Esophagus mucosa (tissue), 1 donor: ENCODE measurements at regions not wholly inside any gene's neighbourhood (a gene's known extent, or its start where the extent isn't known, plus 50 kb on each side); places are given as distances from the start of the nearest gene placed in this dataset.
A peak's percentile ranks its signal among the peaks of the same experiment; 100 is the strongest.
"Not testable (repeated sequence)": the region's sequence is repeated elsewhere in the genome, so short reads cannot be mapped to it uniquely, and the experiment has no call there.

Experiments
- ATAC-seq: fragments of 200-7000 bp; cut with Tn5 transposase; one replicate; pipeline ENCODE4 v1.9.1; 2020
- donor health status: DM: yes; HTN: yes; CAD: no.

GRCh38 chr1:170377896-170378634, 153.9 kb upstream of the GORAB start:
- ATAC-seq, result no peak

- ATAC-seq, result no peak
Measured at GRCh38 chr1:170385750-170386149, 146.2 kb upstream of the GORAB start.

DNA sequence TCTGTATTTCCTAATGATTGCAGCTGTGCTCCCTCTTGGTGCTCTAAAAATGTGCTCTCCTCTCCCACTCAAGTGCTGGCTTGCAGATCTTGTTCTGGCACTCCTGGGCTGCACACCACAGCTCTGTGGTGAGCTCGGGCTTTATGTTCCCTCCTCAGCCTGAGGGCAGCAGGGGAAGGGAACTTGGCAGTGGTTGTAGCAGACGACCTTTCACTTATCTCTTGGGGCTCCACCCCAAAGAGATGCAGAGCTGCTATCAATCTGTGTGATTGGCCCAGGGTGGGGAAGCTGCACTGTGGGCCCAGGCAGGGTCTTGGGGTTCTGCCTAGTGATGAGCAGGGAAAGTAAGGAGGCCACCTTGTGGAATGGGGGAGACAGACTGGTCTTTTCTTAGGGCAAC, 143.5 kb upstream of the GORAB start:
- ATAC-seq, result peak; percentile 33

DNA sequence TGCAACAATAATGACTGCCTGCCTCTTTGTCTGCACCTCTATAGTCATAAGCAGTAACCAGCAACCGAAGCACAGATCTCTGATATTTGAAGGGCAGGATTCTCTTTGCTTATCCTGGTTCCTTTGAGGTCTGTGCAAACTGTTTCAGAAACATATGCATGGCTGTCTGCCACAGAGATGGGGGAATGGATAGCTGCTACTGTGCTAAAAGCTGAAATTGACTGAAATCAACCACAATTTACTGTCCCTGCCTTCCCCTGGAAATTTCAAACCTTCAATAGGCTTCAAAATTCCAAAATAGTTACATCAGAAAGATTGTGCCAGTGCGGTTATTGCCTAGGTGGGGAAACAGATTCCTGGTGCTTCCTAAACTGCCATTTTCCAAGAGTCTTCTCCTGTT, 136.8 kb upstream of the GORAB start:
- no peak for ATAC-seq

- ATAC-seq, result no peak
Measured at GRCh38 chr1:170397061-170397460, 134.9 kb upstream of the GORAB start.

- no peak for ATAC-seq
Measured at GRCh38 chr1:170402476-170403311, 129.3 kb upstream of the GORAB start.

GRCh38 chr1:170407138-170407537, 124.8 kb upstream of the GORAB start:
- ATAC-seq, result no peak

DNA sequence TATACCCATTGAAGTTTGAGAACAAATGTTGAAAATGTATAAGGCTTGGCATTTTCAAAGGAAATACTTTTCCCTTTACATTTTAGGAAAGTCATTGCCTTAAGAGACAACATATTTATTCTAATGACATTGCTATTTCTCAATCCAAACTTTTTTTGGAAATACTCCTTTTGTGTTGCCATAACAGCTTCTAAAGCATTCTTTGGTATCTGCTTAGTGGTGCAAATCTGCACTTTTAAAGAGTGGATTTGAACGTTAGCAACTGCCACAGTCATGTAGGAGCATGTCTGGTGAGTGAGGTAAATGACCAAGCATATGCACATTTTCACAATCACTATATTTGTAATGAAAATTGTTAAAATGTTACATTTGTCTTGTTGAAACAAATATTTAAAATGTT, 124.4 kb upstream of the GORAB start:
- ATAC-seq, result no peak

DNA sequence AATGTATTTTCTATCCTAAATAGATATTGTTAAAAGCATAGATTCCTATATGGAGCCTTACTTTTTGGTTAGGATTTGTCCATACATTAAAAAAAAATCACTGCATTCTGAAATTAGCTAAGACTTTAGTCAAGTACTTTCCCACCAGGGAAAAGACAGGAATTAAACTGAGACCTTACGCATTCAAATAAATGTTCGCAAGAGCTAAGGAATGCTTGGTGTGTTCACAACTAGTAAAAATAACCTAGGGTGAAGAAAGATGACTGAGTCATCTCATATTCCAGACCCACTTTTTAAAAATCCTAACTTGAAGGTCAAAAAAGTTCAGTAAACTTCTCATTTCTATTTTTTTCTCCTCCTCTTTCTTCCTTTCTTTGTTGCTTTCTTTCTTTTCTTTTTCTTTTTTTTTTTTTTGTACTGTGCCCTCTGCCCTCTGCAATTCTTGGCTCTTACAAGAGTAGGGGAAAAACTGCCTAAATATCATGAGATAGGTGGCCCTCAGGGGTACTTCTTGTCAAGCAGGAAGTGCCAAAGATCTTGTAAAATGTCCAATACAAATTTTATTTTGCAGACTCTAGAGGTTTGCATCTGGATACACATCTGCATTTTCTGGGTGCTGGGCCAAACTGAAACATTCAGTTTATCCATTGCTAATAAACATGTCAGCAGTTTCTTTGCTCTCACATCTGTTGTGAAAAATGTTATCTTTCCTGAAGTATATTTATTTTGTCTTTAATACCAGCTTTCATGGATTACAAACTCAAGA, 121.4 kb upstream of the GORAB start:
- ATAC-seq, result no peak

DNA sequence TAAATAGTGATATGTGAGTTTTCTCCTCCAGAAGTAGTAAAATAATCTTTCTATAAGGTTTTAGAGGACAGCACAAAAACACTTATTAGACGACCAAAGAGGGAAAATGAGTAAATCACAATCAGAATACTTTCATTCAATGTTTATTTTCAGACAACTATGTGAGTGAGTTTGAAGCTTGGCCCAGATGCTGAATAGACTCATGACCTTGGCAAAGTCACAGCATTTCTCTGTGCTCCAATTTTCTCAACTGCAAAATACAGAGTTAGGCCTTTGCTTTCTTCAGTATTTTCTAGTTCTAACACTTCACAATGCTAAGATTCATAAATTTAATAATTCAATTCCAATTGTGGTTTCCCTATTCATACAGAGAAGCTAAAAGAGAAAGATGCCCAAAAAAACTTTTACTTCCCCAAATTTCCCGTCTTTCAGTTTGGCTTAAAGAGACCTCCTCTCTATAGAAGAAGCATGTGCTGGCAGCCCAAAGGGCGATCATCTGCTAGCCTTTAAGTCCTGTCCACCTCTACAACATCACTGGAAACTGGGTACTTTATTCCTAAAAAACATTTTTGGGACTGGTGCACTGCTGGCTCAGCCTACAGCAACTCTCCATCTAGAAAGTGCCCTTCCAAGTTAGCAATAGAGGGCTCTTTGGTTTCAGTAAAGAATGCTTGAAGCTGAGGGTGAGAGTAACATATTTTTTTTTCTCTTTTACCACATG, 116.8 kb upstream of the GORAB start:
- no peak for ATAC-seq

GRCh38 chr1:170415710-170416372, 116.1 kb upstream of the GORAB start:
- no peak for ATAC-seq

DNA sequence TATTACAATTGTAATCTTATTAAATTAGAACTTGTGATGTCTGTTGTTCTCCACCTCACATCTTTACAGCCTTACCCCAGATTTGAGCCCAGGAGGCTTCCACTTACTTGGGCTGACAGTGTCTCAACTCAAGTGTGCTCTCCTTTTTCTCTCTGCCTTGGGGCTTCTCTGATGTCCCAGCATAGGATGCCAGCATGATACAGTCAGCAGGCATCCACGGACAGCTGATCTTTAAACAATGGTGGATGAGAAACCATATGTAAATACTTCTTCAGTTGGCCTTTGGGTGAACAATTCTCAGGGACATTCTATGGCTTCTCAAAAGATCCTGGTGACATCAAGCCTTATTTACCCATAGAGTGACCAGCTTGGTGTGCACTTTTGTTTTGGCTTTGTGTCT, 107.6 kb upstream of the GORAB start:
- no peak for ATAC-seq

GRCh38 chr1:170426596-170426995, 105.4 kb upstream of the GORAB start:
- no peak for ATAC-seq

DNA sequence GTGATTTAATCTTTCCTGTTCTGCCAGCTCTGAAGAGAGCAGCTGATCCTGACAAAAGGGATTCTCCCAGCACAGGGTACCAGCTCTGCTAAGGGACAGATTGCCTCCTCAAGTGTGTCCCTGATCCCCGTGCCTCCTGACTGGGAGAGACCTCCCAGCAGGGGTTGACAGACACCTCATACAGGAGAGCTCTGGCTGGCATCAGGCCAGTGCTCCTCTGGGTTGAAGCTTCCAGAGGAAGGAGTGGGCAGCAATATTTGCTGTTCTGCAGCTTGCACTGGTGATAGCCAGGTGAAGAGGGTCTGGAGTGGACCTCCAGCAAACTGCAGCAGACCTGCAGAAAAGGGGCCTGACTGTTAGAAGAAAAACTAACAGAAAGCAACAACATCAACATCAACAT, 105.0 kb upstream of the GORAB start:
- ATAC-seq, result not testable (repeated sequence)

- no peak for ATAC-seq
Measured at GRCh38 chr1:170436928-170437327, 95.0 kb upstream of the GORAB start.

DNA sequence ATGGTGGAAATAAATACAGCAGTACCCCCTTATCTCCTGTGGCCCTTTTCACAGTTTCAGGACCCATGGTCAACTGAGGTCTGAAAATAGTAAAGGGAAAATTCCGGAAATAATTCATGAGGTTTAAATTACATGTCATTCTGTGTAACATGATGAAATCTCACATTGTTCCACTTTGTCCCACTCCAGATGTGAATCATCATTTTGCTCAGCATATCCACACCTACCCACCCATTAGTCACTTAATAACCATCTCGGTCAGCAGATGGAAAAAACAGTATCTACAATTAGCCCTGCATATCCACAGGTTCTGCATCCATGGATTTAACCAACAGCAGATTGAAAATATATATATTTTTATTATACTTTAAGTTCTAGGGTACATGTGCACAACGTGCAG, 86.9 kb upstream of the GORAB start:
- ATAC-seq, result peak; percentile 71

- ATAC-seq, result no peak
Measured at GRCh38 chr1:170448661-170449158, 83.3 kb upstream of the GORAB start.

DNA sequence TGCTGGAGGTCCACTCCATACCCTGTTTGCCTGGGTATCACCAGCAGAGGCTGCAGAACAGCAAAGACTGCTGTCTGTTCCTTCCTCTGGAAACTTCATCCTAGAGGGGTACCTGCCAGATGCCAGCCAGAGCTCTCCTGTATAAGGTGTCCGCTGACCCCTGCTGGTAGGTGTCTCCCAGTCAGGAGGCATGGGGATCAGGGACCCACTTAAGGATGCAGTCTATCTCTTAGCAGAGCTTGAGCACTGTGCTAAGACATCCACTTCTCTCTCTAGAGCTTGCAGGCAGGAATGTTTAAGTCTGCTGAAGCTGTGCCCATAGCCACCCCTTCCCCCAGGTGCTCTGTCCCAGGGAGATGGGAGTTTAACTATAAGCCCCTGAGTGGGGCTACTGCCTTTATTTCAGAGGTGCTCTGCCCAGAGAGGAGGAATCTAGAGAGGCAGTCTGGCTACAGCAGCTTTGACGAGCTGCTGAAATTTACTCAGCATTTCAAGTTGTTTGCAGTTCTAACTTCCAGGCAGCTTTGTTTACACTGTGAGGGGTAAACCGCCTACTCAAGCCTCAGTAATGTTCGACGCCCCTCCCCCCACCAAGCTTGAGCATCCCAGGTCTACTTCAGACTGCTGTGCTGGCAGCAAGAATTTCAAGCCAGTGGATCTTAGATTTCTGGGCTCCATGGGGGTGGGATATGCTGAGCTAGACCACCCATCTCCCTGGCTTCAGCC, 74.5 kb upstream of the GORAB start:
- ATAC-seq, result not testable (repeated sequence)

DNA sequence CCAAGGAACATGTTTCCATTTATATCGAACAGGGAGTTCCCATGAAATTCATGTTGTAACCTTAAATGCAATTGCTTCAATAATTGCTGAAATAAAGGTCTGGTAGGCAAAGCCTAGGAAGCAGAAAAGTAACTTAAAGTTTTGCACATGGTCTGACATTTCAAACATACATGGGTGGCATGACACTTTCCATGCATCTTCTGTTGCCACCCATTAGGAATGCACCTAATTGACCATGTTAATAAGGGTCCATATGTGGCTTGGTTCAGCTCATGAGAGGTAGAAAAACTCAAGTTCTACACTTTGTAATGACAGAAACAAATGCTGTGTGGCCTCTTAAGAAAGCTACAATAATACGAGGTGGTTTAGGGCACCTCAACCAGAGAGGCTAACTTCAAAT, 72.0 kb upstream of the GORAB start:
- no peak for ATAC-seq

DNA sequence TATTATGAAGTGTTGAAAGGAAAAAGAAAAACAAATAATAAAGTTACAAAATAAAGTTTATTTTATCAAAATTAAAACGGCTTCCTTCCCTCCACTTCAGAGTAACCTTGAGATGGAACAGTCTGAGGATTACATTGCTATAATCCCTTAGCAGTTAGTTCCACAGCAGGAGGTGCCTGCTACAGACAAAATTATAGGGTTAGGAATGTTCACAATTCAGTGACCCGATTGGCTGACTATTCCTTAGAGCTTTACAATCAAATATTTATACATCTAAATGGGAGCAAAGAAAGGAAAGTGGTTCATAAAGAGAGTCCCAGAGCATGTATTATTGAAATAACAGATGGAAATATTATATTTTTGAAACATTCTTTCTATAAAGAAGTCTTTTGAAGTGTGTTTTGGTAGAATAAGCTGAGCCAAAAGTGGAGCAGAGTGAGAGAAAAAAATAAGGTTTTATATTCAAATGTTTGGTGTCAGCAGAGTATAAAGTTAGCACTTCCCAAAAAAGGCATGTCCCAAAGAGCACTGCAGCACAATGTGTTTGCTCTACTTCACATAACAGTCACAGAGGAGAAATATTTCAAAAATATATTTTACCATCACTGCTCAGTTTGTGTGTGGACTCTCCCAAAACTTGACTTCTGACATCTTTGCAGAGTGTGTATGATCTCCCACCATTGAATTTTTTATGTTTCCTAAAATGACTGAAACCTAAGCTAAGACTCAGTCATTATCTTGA, 71.4 kb upstream of the GORAB start:
- no peak for ATAC-seq
